ENCODE measurements at regions not wholly inside any gene's neighbourhood (a gene's known extent, or its start where the extent isn't known, plus 50 kb on each side); places are given as distances from the start of the nearest gene placed in this dataset.
"Not testable (repeated sequence)": the region's sequence is repeated elsewhere in the genome, so short reads cannot be mapped to it uniquely, and the experiment has no call there.

DNA sequence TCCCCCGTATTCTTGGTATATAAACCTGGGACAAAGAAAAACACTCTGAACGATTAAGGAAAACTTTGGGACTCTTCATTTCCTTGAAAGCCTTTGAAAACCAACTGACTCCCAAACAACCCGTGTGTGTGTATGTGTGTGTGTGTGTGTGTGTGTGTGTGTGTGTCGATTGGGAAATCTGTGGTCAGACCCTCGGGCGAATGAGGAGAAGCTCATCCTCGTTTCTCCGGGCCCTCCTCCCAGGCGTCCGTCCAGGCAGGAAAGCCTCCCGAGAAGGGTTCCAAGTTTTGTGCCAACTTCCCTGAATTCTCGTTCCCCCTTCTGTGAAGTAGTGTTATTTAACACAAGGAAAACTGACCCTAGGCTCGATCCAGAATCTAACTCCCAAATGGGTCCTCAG is 4411.6 kb upstream of the TPTE start:
- TF ChIP-seq, protein P1, sequence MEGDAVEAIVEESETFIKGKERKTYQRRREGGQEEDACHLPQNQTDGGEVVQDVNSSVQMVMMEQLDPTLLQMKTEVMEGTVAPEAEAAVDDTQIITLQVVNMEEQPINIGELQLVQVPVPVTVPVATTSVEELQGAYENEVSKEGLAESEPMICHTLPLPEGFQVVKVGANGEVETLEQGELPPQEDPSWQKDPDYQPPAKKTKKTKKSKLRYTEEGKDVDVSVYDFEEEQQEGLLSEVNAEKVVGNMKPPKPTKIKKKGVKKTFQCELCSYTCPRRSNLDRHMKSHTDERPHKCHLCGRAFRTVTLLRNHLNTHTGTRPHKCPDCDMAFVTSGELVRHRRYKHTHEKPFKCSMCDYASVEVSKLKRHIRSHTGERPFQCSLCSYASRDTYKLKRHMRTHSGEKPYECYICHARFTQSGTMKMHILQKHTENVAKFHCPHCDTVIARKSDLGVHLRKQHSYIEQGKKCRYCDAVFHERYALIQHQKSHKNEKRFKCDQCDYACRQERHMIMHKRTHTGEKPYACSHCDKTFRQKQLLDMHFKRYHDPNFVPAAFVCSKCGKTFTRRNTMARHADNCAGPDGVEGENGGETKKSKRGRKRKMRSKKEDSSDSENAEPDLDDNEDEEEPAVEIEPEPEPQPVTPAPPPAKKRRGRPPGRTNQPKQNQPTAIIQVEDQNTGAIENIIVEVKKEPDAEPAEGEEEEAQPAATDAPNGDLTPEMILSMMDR (IDR thresholded peaks at IDR 0.05; ENCODE audit: borderline replicate concordance, extremely low read depth, low read length, poor library complexity, severe bottlenecking), result not testable (repeated sequence)
- not testable (repeated sequence) for TF ChIP-seq EZH2 (IDR thresholded peaks at IDR 0.05; ENCODE audit: borderline replicate concordance, low read depth, low read length, severe bottlenecking)

Data from DND-41 (cell line).